Type B pancreatic cell (in vitro differentiated cells): ENCODE measurements at regions not wholly inside any gene's neighbourhood (a gene's known extent, or its start where the extent isn't known, plus 50 kb on each side); places are given as distances from the start of the nearest gene placed in this dataset.

Experiments
- DNase-seq: peaks from one replicate; pipeline ENCODE4 v3.0.0; 2021; ENCODE audit warnings: mixed read lengths; ENCODE audit not compliant: unreplicated experiment; ENCODE audit errors: extremely low spot score
- H3K27ac Mint-ChIP-seq: 2 replicates; pipeline ENCODE4 v1.8.0; 2021; ENCODE audit warnings: mild to moderate bottlenecking, mixed read lengths
- H3K27me3 Mint-ChIP-seq: 2 replicates; pipeline ENCODE4 v1.8.0; 2021; ENCODE audit warnings: mixed read lengths
- H3K36me3 Mint-ChIP-seq: 2 replicates; pipeline ENCODE4 v1.8.0; 2021; ENCODE audit warnings: mixed read lengths
- H3K4me1 Mint-ChIP-seq: one replicate; pipeline ENCODE4 v1.8.0; 2021; ENCODE audit warnings: mixed read lengths; ENCODE audit not compliant: unreplicated experiment
- H3K4me3 Mint-ChIP-seq: 2 replicates; pipeline ENCODE4 v1.8.0; 2021; ENCODE audit warnings: mild to moderate bottlenecking, mixed read lengths
- H3K9me3 Mint-ChIP-seq: 2 replicates; pipeline ENCODE4 v1.8.0; 2021; ENCODE audit warnings: mixed read lengths
- TF ChIP-seq, protein P1 (sequence below): fragments of 200-600 bp; sonication (generic); conservative IDR thresholded peaks from 2 replicates; pipeline ENCODE4 v1.5.0; 2021; ENCODE audit warnings: antibody characterized with exemption, mild to moderate bottlenecking

GRCh38 chr5:167967494-167968177 is 323.8 kb upstream of the WWC1 start:
- DNase-seq: no peak
- H3K27me3 Mint-ChIP-seq: peaks cover 7% of the 10 kb centered on the region
- TF ChIP-seq, protein P1, sequence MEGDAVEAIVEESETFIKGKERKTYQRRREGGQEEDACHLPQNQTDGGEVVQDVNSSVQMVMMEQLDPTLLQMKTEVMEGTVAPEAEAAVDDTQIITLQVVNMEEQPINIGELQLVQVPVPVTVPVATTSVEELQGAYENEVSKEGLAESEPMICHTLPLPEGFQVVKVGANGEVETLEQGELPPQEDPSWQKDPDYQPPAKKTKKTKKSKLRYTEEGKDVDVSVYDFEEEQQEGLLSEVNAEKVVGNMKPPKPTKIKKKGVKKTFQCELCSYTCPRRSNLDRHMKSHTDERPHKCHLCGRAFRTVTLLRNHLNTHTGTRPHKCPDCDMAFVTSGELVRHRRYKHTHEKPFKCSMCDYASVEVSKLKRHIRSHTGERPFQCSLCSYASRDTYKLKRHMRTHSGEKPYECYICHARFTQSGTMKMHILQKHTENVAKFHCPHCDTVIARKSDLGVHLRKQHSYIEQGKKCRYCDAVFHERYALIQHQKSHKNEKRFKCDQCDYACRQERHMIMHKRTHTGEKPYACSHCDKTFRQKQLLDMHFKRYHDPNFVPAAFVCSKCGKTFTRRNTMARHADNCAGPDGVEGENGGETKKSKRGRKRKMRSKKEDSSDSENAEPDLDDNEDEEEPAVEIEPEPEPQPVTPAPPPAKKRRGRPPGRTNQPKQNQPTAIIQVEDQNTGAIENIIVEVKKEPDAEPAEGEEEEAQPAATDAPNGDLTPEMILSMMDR: peak; percentile 64
- peak overlapping the region; percentile 5 for H3K4me3 Mint-ChIP-seq
- peaks cover 7% of the 10 kb centered on the region for H3K9me3 Mint-ChIP-seq
- H3K36me3 Mint-ChIP-seq: no peaks in the 10 kb centered on the region
- H3K4me1 Mint-ChIP-seq: peaks cover 34% of the 10 kb centered on the region
- H3K27ac Mint-ChIP-seq: no peak overlapping the region

DNA sequence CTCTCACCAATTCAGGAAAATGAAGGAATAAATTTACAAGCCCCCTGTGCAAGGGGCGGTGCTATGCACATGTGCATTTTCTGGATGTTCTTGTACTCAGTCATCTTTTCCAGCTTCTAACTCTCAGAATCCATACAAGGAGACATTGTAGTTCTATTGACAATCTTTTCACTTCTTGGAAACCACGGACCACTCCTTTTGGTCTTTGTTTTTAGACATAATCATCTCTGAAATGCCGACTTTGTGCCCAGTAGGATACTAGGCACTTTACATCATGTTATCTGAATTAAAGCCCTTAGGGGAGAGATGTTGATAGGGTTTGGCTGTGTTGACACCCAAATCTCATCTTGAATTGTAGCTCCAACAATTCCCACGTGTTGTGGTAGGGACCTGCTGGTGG is 322.6 kb upstream of the WWC1 start:
- H3K36me3 Mint-ChIP-seq: no peaks in the 10 kb centered on the region
- peaks cover 10% of the 10 kb centered on the region for H3K27me3 Mint-ChIP-seq
- peaks cover 34% of the 10 kb centered on the region for H3K4me1 Mint-ChIP-seq
- DNase-seq: no peak
- no peak overlapping the region for H3K27ac Mint-ChIP-seq
- peaks cover 7% of the 10 kb centered on the region for H3K9me3 Mint-ChIP-seq
- H3K4me3 Mint-ChIP-seq: no peak overlapping the region
- TF ChIP-seq, protein P1: no peak

GRCh38 chr5:167969998-167970397 is 321.4 kb upstream of the WWC1 start:
- TF ChIP-seq, protein P1: no peak
- Mint-ChIP-seq H3K4me1 (peaks cover 34% of the 10 kb centered on the region), H3K4me3 (no peak overlapping the region), H3K27ac (no peak overlapping the region), H3K9me3 (peaks cover 7% of the 10 kb centered on the region), H3K27me3 (peaks cover 10% of the 10 kb centered on the region), H3K36me3 (no peaks in the 10 kb centered on the region)
- no peak for DNase-seq

GRCh38 chr5:167971706-167972105 is 319.7 kb upstream of the WWC1 start:
- H3K4me3 Mint-ChIP-seq: no peak overlapping the region
- TF ChIP-seq, protein P1: no peak
- H3K27me3 Mint-ChIP-seq: peaks cover 10% of the 10 kb centered on the region

DNA sequence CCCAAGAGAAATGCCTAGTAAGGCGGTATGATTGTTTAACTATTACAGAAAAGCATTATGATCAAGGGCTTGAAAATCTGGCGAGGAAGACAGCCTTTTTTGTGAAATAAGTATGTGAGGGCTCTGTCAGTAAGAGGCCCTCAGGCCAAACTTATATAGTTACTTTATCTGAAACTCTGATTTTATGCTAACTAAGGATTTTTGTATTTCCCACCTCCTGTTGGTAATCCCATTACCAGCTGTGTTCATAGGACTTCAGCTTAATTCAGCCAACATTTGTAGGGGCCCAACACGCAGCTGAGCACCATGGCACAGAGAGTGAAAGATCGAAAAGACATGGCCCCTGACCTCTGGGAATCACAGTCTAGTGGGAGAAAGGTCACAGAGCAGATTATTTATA is 318.3 kb upstream of the WWC1 start:
- TF ChIP-seq, protein P1: no peak
- DNase-seq: no peak
- H3K9me3 Mint-ChIP-seq: peaks cover 7% of the 10 kb centered on the region
- H3K27me3 Mint-ChIP-seq: peaks cover 5% of the 10 kb centered on the region
- H3K4me1 Mint-ChIP-seq: peaks cover 9% of the 10 kb centered on the region
- H3K27ac Mint-ChIP-seq: no peak overlapping the region
- H3K36me3 Mint-ChIP-seq: no peaks in the 10 kb centered on the region
- H3K4me3 Mint-ChIP-seq: no peak overlapping the region

More at GRCh38 chr5:167971706-167972105, 319.7 kb upstream of the WWC1 start:
- DNase-seq: no peak
- peaks cover 22% of the 10 kb centered on the region for H3K4me1 Mint-ChIP-seq
- no peaks in the 10 kb centered on the region for H3K36me3 Mint-ChIP-seq
- no peak overlapping the region for H3K27ac Mint-ChIP-seq
- peaks cover 7% of the 10 kb centered on the region for H3K9me3 Mint-ChIP-seq
